K562 (cell line): ENCODE measurements at regions not wholly inside any gene's neighbourhood (a gene's known extent, or its start where the extent isn't known, plus 50 kb on each side); places are given as distances from the start of the nearest gene placed in this dataset.

Experiments used
- ATAC-seq: fragments of 200-7000 bp; cut with Tn5 transposase; 3 replicates; pipeline ENCODE4 v1.9.1; 2020; ENCODE audit warnings: moderate library complexity
- BruUV-seq: library from RNA; stranded (reverse); fragments of 400-500 nt; replicated peaks from 2 replicates; lab custom pipeline; 2021; lab: Mats Ljungman, UMichigan
- CTCF ChIA-PET: fragments of 300-600 bp; formaldehyde crosslinking; extraction: SDS; loops from one replicate; lab custom pipeline; 2021; ENCODE audit warnings: low intra/inter-chr PET ratio; lab: Yijun Ruan, JAX
- POLR2A ChIA-PET: fragments of 300-600, 350-650 bp; sonication (Branson Sonifier 250); formaldehyde crosslinking; extraction: SDS; loops from one replicate; lab custom pipeline; 2021; ENCODE audit warnings: antibody characterized with exemption, inconsistent platforms; lab: Yijun Ruan, JAX
- DNase-seq, 4 experiments: peaks; one replicate each; pipeline versions ENCODE4 v3.0.0 to v3.0.0-alpha.2; 2011 to 2018; ENCODE audit warnings: low spot score in 3 of 4, mixed read lengths in 3 of 4; ENCODE audit errors: extremely low read depth in 1 of 4
- FAIRE-seq: peaks from 2 replicates; lab custom pipeline; 2011; peaks lifted over from hg19 to GRCh38; lab: Jason Lieb, UNC
- H2AFZ ChIP-seq: 2 replicates; pipeline ENCODE4 v1.6.0; 2011; ENCODE audit warnings: low read depth, low read length, control low read depth, inconsistent platforms
- H3K27ac ChIP-seq: fragments of 200-600 bp; 3 replicates; pipeline ENCODE4 v1.8.0; 2011; ENCODE audit warnings: low read depth, mild to moderate bottlenecking, control low read depth, inconsistent platforms, low read length, moderate library complexity, mixed read lengths; ENCODE audit errors: extremely low read depth
- H3K27me3 ChIP-seq, 2 experiments: fragments of 300-600 bp in 1 of 2; 2 replicates in 1 of 2; 3 replicates in 1 of 2; pipeline versions ENCODE4 v1.6.0 to v1.8.0; 2011; ENCODE audit warnings: inconsistent platforms in 2 of 2, low read length in 2 of 2, mild to moderate bottlenecking in 1 of 2, mixed read lengths in 1 of 2, moderate library complexity in 1 of 2; ENCODE audit not compliant: control insufficient read depth in 2 of 2, insufficient read depth in 2 of 2
- H3K36me3 ChIP-seq: fragments of 300-600 bp; 3 replicates; pipeline ENCODE4 v1.8.0; 2011; ENCODE audit warnings: mild to moderate bottlenecking, low read length, inconsistent platforms; ENCODE audit not compliant: control insufficient read depth, insufficient read depth
- H3K4me1 ChIP-seq, 2 experiments: fragments of 200-600 bp in 1 of 2; replicated peaks in 1 of 2; 2 replicates in 1 of 2; 3 replicates in 1 of 2; pipeline versions ENCODE4 v1.5.1 to v1.8.0; 2011; ENCODE audit warnings: inconsistent platforms in 2 of 2, low read length in 2 of 2, mild to moderate bottlenecking in 1 of 2, mixed read lengths in 1 of 2, moderate library complexity in 1 of 2; ENCODE audit not compliant: control insufficient read depth in 2 of 2, insufficient read depth in 2 of 2
- H3K4me2 ChIP-seq: 2 replicates; pipeline ENCODE4 v1.6.1; 2011; ENCODE audit warnings: low read length, control low read depth, inconsistent platforms, mixed read lengths; ENCODE audit not compliant: insufficient read depth
- H3K4me3 ChIP-seq: fragments of 200-600 bp; sonication (generic), shearing (Covaris generic); 2 replicates; pipeline ENCODE4 v1.5.1; 2016; ENCODE audit warnings: control low read depth, inconsistent platforms
- H3K79me2 ChIP-seq: fragments of 200-600 bp; 3 replicates; pipeline ENCODE4 v1.8.0; 2011; ENCODE audit warnings: low read length, inconsistent platforms; ENCODE audit not compliant: control insufficient read depth, insufficient read depth
- H3K9ac ChIP-seq, 2 experiments: 2 replicates each; pipeline versions ENCODE4 v1.6.0 to v1.6.1; 2011; ENCODE audit warnings: low read depth in 2 of 2, low read length in 2 of 2, control low read depth in 1 of 2, inconsistent platforms in 1 of 2, mild to moderate bottlenecking in 1 of 2, mixed read lengths in 1 of 2; ENCODE audit not compliant: insufficient read depth in 1 of 2
- H3K9me1 ChIP-seq: one replicate; pipeline ENCODE4 v1.6.0; 2011; ENCODE audit warnings: inconsistent platforms, mild to moderate bottlenecking, low read length, moderate library complexity; ENCODE audit not compliant: control insufficient read depth, insufficient read depth
- H3K9me3 ChIP-seq: replicated peaks from 2 replicates; pipeline ENCODE4 v1.5.1; 2011; ENCODE audit warnings: low read depth, low read length, inconsistent platforms; ENCODE audit not compliant: control insufficient read depth, insufficient read depth
- H4K20me1 ChIP-seq: replicated peaks from 2 replicates; pipeline ENCODE4 v1.6.1; 2011; ENCODE audit warnings: low read length, inconsistent platforms, mixed read lengths; ENCODE audit not compliant: control insufficient read depth, insufficient read depth
- CREB5 ChIP-seq: fragments of 250-450 bp; sonication (Bioruptor Pico); IDR thresholded peaks from 2 replicates; pipeline ENCODE4 v1.5.0; 2020; ENCODE audit warnings: mild to moderate bottlenecking
- DIDO1 ChIP-seq: fragments of 450-650 bp; IDR thresholded peaks from 2 replicates; pipeline ENCODE4 v1.6.1; 2016; ENCODE audit warnings: low read depth, missing biosample characterization, missing genetic modification characterization
- GTF3C2 ChIP-seq: IDR thresholded peaks from 3 replicates; pipeline ENCODE4 v1.6.1; 2011; ENCODE audit warnings: borderline replicate concordance, mild to moderate bottlenecking, moderate library complexity; ENCODE audit not compliant: insufficient read length; ENCODE audit errors: extremely low read depth
- HDGF ChIP-seq: fragments of 450-650 bp; IDR thresholded peaks from 2 replicates; pipeline ENCODE4 v1.6.1; 2016
- KLF6 ChIP-seq: fragments of 250-450 bp; sonication (Bioruptor Pico); IDR thresholded peaks from 2 replicates; pipeline ENCODE4 v1.4.0; 2020; ENCODE audit warnings: mild to moderate bottlenecking, moderate library complexity, borderline replicate concordance
- PKNOX1 ChIP-seq: fragments of 450-650 bp; IDR thresholded peaks from 2 replicates; pipeline ENCODE4 v1.6.1; 2016
- POLR2AphosphoS5 ChIP-seq: IDR thresholded peaks from 2 replicates; pipeline ENCODE4 v1.6.1; 2011; ENCODE audit warnings: mild to moderate bottlenecking, low read depth, low read length, moderate library complexity; ENCODE audit not compliant: control insufficient read depth, insufficient read depth
- RFX7 ChIP-seq: fragments of 250-450 bp; sonication (Bioruptor Pico); IDR thresholded peaks from 2 replicates; pipeline ENCODE4 v1.5.1; 2021; ENCODE audit warnings: mild to moderate bottlenecking
- SIN3A ChIP-seq, 2 experiments: fragments of 150-350 bp in 1 of 2; IDR thresholded peaks; 2 replicates each; pipeline ENCODE4 v1.6.1; 2011 to 2016; ENCODE audit warnings: borderline replicate concordance in 2 of 2, low read depth in 2 of 2, low read length in 2 of 2, mild to moderate bottlenecking in 2 of 2, moderate library complexity in 2 of 2; ENCODE audit not compliant: control insufficient read depth in 1 of 2
- WGBS: fragments of 100-300 bp; shearing (Covaris generic); methylation state at CpG from one replicate; pipeline ENCODE4 v1.1.6; 2016; ENCODE audit warnings: low coverage, mixed read lengths; ENCODE audit not compliant: insufficient coverage; ENCODE audit errors: missing lambda C conversion rate; 5-methylcytosine and 5-hydroxymethylcytosine counted together
- in situ Hi-C: fragments of 300-500 bp; cut with MboI; formaldehyde crosslinking; loops from 4 replicates; pipeline ENCODE4 v1.15.0; 2018; ENCODE audit warnings: inconsistent platforms, mixed read lengths
- intact Hi-C: fragments of 100-400 bp; cut with micrococcal nuclease; formaldehyde crosslinking; loops from 2 replicates; pipeline ENCODE4 v1.14.2; 2022

- TF ChIP-seq GTF3C2 (no peak), KLF6 (CRISPR knock-in tag) (no peak)
These were observed 177.0 kb downstream of the TENT5A start (continued) for GRCh38 chr6:81575442-81575841.

GRCh38 chr6:81572020-81572419, 180.5 kb downstream of the TENT5A start:
- POLR2A ChIA-PET, result no interaction called here
- Histone ChIP-seq H3K36me3 (no peaks in the 10 kb centered on the region), H3K4me3 (no peak overlapping the region), H2AFZ (no peak overlapping the region), H3K4me1 (no peaks in the 10 kb centered on the region)
- WGBS, result 0% methylated on average over 2 of the region's 2 CpGs
- CTCF ChIA-PET, result no interaction called here
- TF ChIP-seq POLR2AphosphoS5, result no peak
- TF ChIP-seq CREB5 (CRISPR knock-in tag), result no peak
- TF ChIP-seq RFX7, result no peak
- no peak for TF ChIP-seq DIDO1 (tag)
- TF ChIP-seq SIN3A (IDR thresholded peaks at IDR 0.05; ENCODE audit: borderline replicate concordance in 2 of 2, control insufficient read depth in 1 of 2, low read depth in 2 of 2, low read length in 2 of 2), result no peak
- no peak for TF ChIP-seq PKNOX1
- no peak for TF ChIP-seq HDGF
- TF ChIP-seq KLF6 (CRISPR knock-in tag), result no peak
- TF ChIP-seq, all 486 proteins: peak for 0
- BruUV-seq, result no TSS peak
- ATAC-seq (no peak), FAIRE-seq (no peak), DNase-seq (no peak)
- Histone ChIP-seq H3K27me3 (no peaks in the 10 kb centered on the region), H3K9me3 (no peaks in the 10 kb centered on the region), H3K79me2 (no peaks in the 10 kb centered on the region), H3K4me2 (no peak overlapping the region), H3K9me1 (no peaks in the 10 kb centered on the region), H3K27ac (no peak overlapping the region), H4K20me1 (no peaks in the 10 kb centered on the region), H3K9ac (no peak overlapping the region)
- intact Hi-C loops, result no loop called here
- in situ Hi-C loops, result no loop called here
